HepG2 (cell line): ENCODE measurements at regions not wholly inside any gene's neighbourhood (a gene's known extent, or its start where the extent isn't known, plus 50 kb on each side); places are given as distances from the start of the nearest gene placed in this dataset.

Source experiments
- ATAC-seq: fragments of 200-7000 bp; cut with Tn5 transposase; 3 replicates; pipeline ENCODE4 v1.9.1; 2020; ENCODE audit warnings: mild to moderate bottlenecking, moderate library complexity
- BruUV-seq: library from RNA; stranded (reverse); fragments of 400-500 nt; replicated peaks from 2 replicates; lab custom pipeline; 2021; lab: Mats Ljungman, UMichigan
- CTCF ChIA-PET: fragments of 300-600 bp; formaldehyde crosslinking; extraction: SDS; loops from one replicate; lab custom pipeline; 2021; ENCODE audit warnings: low total read pairs, inconsistent platforms, low intra/inter-chr PET ratio; lab: Yijun Ruan, JAX
- POLR2A ChIA-PET: fragments of 350-600 bp; sonication (Branson Sonifier 250); formaldehyde crosslinking; loops from one replicate; lab custom pipeline; 2020; ENCODE audit warnings: antibody characterized with exemption, inconsistent platforms; lab: Yijun Ruan, JAX
- DNase-seq: peaks from one replicate; pipeline ENCODE4 v3.0.0-alpha.2; 2015; ENCODE audit warnings: low spot score
- FAIRE-seq: peaks from 3 replicates; lab custom pipeline; 2011; peaks lifted over from hg19 to GRCh38; lab: Jason Lieb, UNC
- H2AFZ ChIP-seq: one replicate; pipeline ENCODE4 v1.6.1; 2011; ENCODE audit warnings: low read length, inconsistent platforms
- H3K27ac ChIP-seq: fragments of 300-600 bp; 3 replicates; pipeline ENCODE4 v1.8.0; 2011; ENCODE audit warnings: mixed run types, mild to moderate bottlenecking, mixed read lengths, low read length, inconsistent platforms; ENCODE audit not compliant: insufficient read depth; ENCODE audit errors: extremely low read length
- H3K27me3 ChIP-seq, 2 experiments: fragments of 200-600 bp in 1 of 2; 2 replicates in 1 of 2; 3 replicates in 1 of 2; pipeline versions ENCODE4 v1.6.0 to v1.8.0; 2011; ENCODE audit warnings: low read length in 2 of 2, mild to moderate bottlenecking in 2 of 2, moderate library complexity in 2 of 2, inconsistent platforms in 1 of 2; ENCODE audit not compliant: insufficient read depth in 2 of 2, control insufficient read depth in 1 of 2
- H3K36me3 ChIP-seq, 2 experiments: fragments of 200-600 bp in 1 of 2; replicated peaks in 1 of 2; 2 replicates in 1 of 2; 3 replicates in 1 of 2; pipeline versions ENCODE4 v1.5.1 to v1.8.0; 2011; ENCODE audit warnings: low read length in 2 of 2, inconsistent platforms in 1 of 2; ENCODE audit not compliant: insufficient read depth in 2 of 2, control insufficient read depth in 1 of 2
- H3K4me1 ChIP-seq: 2 replicates; pipeline ENCODE4 v1.5.1; 2012; ENCODE audit warnings: low read length, inconsistent platforms; ENCODE audit not compliant: insufficient read depth
- H3K4me2 ChIP-seq: 2 replicates; pipeline ENCODE4 v1.6.0; 2011; ENCODE audit warnings: low read depth, low read length, inconsistent platforms
- H3K4me3 ChIP-seq, 3 experiments: fragments of 200-600 bp in 1 of 3; sonication (generic), shearing (Covaris generic) in 1 of 3; replicated peaks in 1 of 3; 2 replicates each; pipeline ENCODE4 v1.5.1; 2011 to 2016; ENCODE audit warnings: low read length in 3 of 3, inconsistent platforms in 2 of 3, low read depth in 2 of 3, mild to moderate bottlenecking in 2 of 3, control low read depth in 1 of 3, mixed read lengths in 1 of 3; ENCODE audit not compliant: insufficient read depth in 1 of 3
- H3K79me2 ChIP-seq: one replicate; pipeline ENCODE4 v1.6.1; 2011; ENCODE audit warnings: low read length, inconsistent platforms; ENCODE audit not compliant: insufficient read depth
- H3K9ac ChIP-seq: 2 replicates; pipeline ENCODE4 v1.6.0; 2011; ENCODE audit warnings: mild to moderate bottlenecking, low read depth, low read length, inconsistent platforms; ENCODE audit not compliant: insufficient read depth
- H3K9me3 ChIP-seq: 2 replicates; pipeline ENCODE4 v1.5.1; 2012; ENCODE audit warnings: mild to moderate bottlenecking, low read length
- H4K20me1 ChIP-seq: 2 replicates; pipeline ENCODE4 v1.6.0; 2011; ENCODE audit warnings: inconsistent platforms, mild to moderate bottlenecking, low read length, moderate library complexity; ENCODE audit not compliant: insufficient read depth
- HMG20A ChIP-seq: IDR thresholded peaks from 2 replicates; pipeline ENCODE4 v1.6.1; 2016; ENCODE audit warnings: borderline replicate concordance
- JARID2 ChIP-seq: sonication (generic); formaldehyde crosslinking; IDR thresholded peaks from 2 replicates; pipeline ENCODE4 v1.8.1; 2023; ENCODE audit warnings: missing genetic modification reagents, inconsistent platforms; ENCODE audit not compliant: insufficient replicate concordance
- JUND ChIP-seq: sonication (generic); formaldehyde crosslinking; IDR thresholded peaks from 2 replicates; pipeline ENCODE4 v1.8.0; 2022; ENCODE audit warnings: mild to moderate bottlenecking, missing genetic modification reagents
- MAFK ChIP-seq, 2 experiments: IDR thresholded peaks in 1 of 2; conservative IDR thresholded peaks in 1 of 2; 2 replicates each; pipeline ENCODE4 v1.6.1; 2011; ENCODE audit warnings: improper control_type of control experiment in 2 of 2, low read length in 2 of 2
- NFRKB ChIP-seq: fragments of 450-650 bp; IDR thresholded peaks from 2 replicates; pipeline ENCODE4 v1.6.1; 2017
- POLR2AphosphoS2 ChIP-seq: IDR thresholded peaks from 2 replicates; pipeline ENCODE4 v1.6.1; 2011; ENCODE audit warnings: low read depth, low read length, improper control_type of control experiment
- ZNF431 ChIP-seq: sonication (generic); formaldehyde crosslinking; IDR thresholded peaks from 2 replicates; pipeline ENCODE4 v1.9.0; 2022; ENCODE audit warnings: missing genetic modification reagents, low read depth, mild to moderate bottlenecking, borderline replicate concordance
- ZNF556 ChIP-seq: sonication (generic); formaldehyde crosslinking; IDR thresholded peaks from 2 replicates; pipeline ENCODE4 v1.4.0; 2020; ENCODE audit warnings: mild to moderate bottlenecking, missing genetic modification reagents, borderline replicate concordance
- WGBS: methylation state at CpG from one replicate; pipeline ENCODE4 v1.1.6; 2017; ENCODE audit warnings: low lambda C conversion rate; 5-methylcytosine and 5-hydroxymethylcytosine counted together
- in situ Hi-C: cut with HindIII; loops from 2 replicates; pipeline ENCODE4 v1.10.0; 2017; ENCODE audit warnings: low pct_unique_long_range_greater_than_20kb; ENCODE audit not compliant: extremely low pct_ligation_motif_present
- intact Hi-C: fragments of 100-400 bp; cut with micrococcal nuclease; formaldehyde crosslinking; loops from one replicate; pipeline ENCODE4 v1.10.0; 2022; ENCODE audit not compliant: unreplicated experiment
- TF ChIP-seq, protein P1 (sequence below): sonication (generic); formaldehyde crosslinking; IDR thresholded peaks from 2 replicates; pipeline ENCODE4 v1.5.1; 2020; ENCODE audit warnings: missing genetic modification reagents, mild to moderate bottlenecking, borderline replicate concordance
- TF ChIP-seq, protein P2 (sequence below): sonication (generic); formaldehyde crosslinking; IDR thresholded peaks from 2 replicates; pipeline ENCODE4 v1.5.1; 2020; ENCODE audit warnings: mild to moderate bottlenecking, missing genetic modification reagents, moderate library complexity

DNA sequence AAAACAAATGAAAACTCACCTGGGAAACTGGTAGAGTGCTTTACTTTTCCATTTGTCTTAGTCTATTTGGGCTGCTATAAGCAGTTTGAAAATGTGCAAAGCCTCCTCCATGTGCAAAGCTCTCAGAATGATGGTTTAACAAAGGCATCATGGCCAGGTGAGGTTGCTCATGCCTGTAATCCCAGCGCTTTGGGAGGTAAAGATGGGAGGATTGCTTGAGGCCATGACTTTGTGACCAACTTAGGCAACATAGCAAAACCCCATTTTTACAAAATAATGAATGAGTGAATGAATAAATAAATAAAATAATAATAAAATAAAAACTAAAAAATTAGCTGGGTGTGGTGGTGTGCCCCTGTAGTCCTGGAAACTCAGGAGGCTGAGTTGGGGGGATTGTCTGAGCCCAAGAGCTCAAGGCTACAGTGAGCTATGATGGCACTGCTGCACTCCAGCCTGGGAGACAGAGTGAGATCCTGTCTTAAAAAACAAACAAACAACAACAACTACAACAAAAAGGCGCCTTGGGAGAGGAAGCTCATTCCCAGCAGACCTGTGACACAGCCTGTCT, 71.8 kb downstream of the MYCN start:
- no peaks in the 10 kb centered on the region for H3K9me3 ChIP-seq
- no peaks in the 10 kb centered on the region for H3K36me3 ChIP-seq
- FAIRE-seq (no peak), ATAC-seq (no peak), DNase-seq (no peak)
- H3K4me1 ChIP-seq: peaks cover 1% of the 10 kb centered on the region; the same call in 1 of the 2 replicates
- in situ Hi-C loops: no loop called here
- H3K4me2 ChIP-seq: no peak overlapping the region
- BruUV-seq: no TSS peak
- POLR2A ChIA-PET: no interaction called here
- H4K20me1 ChIP-seq: no peaks in the 10 kb centered on the region
- TF ChIP-seq ZNF556 (CRISPR knock-in tag) (no peak), MAFK (conservative IDR thresholded peaks at IDR 0.05 in 1 of 2, IDR thresholded peaks at IDR 0.05 in 1 of 2; ENCODE audit: low read length in 2 of 2) (no peak), JUND (CRISPR knock-in tag) (no peak), NFRKB (no peak), POLR2AphosphoS2 (no peak), JARID2 (CRISPR knock-in tag) (no peak), HMG20A (no peak), ZNF431 (CRISPR knock-in tag) (no peak)
- TF ChIP-seq, protein P1, sequence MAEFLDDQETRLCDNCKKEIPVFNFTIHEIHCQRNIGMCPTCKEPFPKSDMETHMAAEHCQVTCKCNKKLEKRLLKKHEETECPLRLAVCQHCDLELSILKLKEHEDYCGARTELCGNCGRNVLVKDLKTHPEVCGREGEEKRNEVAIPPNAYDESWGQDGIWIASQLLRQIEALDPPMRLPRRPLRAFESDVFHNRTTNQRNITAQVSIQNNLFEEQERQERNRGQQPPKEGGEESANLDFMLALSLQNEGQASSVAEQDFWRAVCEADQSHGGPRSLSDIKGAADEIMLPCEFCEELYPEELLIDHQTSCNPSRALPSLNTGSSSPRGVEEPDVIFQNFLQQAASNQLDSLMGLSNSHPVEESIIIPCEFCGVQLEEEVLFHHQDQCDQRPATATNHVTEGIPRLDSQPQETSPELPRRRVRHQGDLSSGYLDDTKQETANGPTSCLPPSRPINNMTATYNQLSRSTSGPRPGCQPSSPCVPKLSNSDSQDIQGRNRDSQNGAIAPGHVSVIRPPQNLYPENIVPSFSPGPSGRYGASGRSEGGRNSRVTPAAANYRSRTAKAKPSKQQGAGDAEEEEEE (CRISPR knock-in tag): no peak
- TF ChIP-seq, protein P2, sequence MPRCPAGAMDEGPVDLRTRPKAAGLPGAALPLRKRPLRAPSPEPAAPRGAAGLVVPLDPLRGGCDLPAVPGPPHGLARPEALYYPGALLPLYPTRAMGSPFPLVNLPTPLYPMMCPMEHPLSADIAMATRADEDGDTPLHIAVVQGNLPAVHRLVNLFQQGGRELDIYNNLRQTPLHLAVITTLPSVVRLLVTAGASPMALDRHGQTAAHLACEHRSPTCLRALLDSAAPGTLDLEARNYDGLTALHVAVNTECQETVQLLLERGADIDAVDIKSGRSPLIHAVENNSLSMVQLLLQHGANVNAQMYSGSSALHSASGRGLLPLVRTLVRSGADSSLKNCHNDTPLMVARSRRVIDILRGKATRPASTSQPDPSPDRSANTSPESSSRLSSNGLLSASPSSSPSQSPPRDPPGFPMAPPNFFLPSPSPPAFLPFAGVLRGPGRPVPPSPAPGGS (CRISPR knock-in tag): no peak
- CTCF ChIA-PET: no interaction called here
- H3K79me2 ChIP-seq: no peaks in the 10 kb centered on the region
- H2AFZ ChIP-seq: no peak overlapping the region
- 6% methylated on average over 2 of the region's 2 CpGs for WGBS
- no peak overlapping the region for H3K27ac ChIP-seq
- H3K9ac ChIP-seq: no peak overlapping the region
- no peak overlapping the region for H3K4me3 ChIP-seq
- intact Hi-C loops: no loop called here
- peaks cover 2 to 12% of the 10 kb centered on the region in 2 experiments; a peak in 3 of 5 replicates for H3K27me3 ChIP-seq
